VCaP (cell line): ENCODE measurements at regions not wholly inside any gene's neighbourhood (a gene's known extent, or its start where the extent isn't known, plus 50 kb on each side); places are given as distances from the start of the nearest gene placed in this dataset.

Experiments used
- H3K27ac ChIP-seq: fragments of 450-650 bp; 2 replicates; pipeline ENCODE4 v1.5.1; 2017
- TF ChIP-seq, protein P1 (sequence below): fragments of 450-650 bp; conservative IDR thresholded peaks from 2 replicates; pipeline ENCODE4 v1.5.1; 2017; ENCODE audit warnings: mild to moderate bottlenecking, moderate library complexity

GRCh38 chr13:57353831-57354230, 186.8 kb downstream of the PRR20E start:
- TF ChIP-seq, protein P1, sequence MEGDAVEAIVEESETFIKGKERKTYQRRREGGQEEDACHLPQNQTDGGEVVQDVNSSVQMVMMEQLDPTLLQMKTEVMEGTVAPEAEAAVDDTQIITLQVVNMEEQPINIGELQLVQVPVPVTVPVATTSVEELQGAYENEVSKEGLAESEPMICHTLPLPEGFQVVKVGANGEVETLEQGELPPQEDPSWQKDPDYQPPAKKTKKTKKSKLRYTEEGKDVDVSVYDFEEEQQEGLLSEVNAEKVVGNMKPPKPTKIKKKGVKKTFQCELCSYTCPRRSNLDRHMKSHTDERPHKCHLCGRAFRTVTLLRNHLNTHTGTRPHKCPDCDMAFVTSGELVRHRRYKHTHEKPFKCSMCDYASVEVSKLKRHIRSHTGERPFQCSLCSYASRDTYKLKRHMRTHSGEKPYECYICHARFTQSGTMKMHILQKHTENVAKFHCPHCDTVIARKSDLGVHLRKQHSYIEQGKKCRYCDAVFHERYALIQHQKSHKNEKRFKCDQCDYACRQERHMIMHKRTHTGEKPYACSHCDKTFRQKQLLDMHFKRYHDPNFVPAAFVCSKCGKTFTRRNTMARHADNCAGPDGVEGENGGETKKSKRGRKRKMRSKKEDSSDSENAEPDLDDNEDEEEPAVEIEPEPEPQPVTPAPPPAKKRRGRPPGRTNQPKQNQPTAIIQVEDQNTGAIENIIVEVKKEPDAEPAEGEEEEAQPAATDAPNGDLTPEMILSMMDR: no peak

DNA sequence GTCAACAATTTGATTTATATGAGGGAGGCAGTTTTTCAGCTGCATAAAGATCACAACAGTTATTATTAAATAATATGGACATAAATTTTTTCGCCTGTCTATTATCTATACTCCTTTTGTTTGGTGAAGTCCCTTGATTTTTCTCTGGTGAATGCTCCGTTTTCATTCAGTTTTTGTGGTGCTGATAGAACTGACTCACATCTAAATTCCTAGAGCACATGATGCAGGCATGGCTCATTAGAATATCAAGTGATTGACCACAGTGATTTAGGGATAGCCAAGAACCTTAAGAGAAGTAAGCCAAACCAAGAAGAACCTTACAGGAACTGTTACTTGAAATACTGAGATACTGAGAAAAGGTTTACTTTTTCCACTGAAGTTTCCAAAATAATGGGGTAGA, 208.9 kb downstream of the PRR20E start:
- H3K27ac ChIP-seq: no peak overlapping the region
- TF ChIP-seq, protein P1: no peak

More at GRCh38 chr13:57353831-57354230, 186.8 kb downstream of the PRR20E start:
- H3K27ac ChIP-seq: no peak overlapping the region

DNA sequence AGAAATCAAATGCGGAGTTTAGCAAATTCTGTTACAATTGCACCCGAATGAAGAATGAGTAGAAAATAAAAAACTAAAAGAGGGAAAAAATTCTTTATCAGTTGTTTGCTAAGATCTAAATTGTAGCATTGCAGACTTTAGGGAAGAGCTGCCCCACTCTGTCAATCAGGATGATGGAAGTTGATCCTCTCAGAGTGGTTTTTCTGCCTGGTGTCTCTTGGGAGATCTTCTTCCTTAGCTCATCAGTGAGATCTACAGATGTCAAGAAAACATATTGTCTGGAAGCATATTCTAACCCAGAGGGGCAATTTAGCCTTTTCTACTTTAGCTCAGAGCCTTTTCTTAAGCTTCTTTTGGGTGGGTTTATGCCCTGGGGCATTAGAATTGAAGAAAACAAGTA, 223.2 kb upstream of the PCDH17 start:
- no peak overlapping the region for H3K27ac ChIP-seq
- TF ChIP-seq, protein P1: no peak

DNA sequence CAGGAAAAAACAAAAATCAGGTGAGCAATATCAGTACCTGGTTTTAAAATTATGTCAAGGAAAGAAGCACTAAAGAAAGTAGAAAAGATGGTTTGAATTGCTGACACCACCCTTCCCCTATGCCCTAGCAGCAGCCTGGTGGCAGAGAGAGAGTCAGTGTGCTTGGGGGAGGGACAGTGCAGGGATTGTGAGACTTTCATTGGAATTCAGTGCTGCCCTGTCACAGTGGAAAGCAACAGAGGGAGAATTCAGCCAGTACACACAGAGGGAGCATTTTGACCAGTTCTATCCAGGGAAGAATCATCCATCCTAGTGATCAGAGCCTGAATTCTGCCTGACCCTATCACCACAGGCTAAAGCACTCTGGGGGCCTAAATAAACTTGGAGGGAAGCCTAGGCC, 222.4 kb upstream of the PCDH17 start:
- TF ChIP-seq, protein P1: no peak
- no peak overlapping the region for H3K27ac ChIP-seq

GRCh38 chr13:57409656-57410055, 221.9 kb upstream of the PCDH17 start:
- no peak overlapping the region for H3K27ac ChIP-seq
- TF ChIP-seq, protein P1: no peak

- TF ChIP-seq, protein P1: no peak
- no peak overlapping the region for H3K27ac ChIP-seq
Observed at GRCh38 chr13:57418067-57418677, 213.4 kb upstream of the PCDH17 start.

GRCh38 chr13:57424379-57424778, 207.2 kb upstream of the PCDH17 start:
- TF ChIP-seq, protein P1: no peak
- no peak overlapping the region for H3K27ac ChIP-seq
